ENCODE measurements at regions not wholly inside any gene's neighbourhood (a gene's known extent, or its start where the extent isn't known, plus 50 kb on each side); places are given as distances from the start of the nearest gene placed in this dataset.

DNA sequence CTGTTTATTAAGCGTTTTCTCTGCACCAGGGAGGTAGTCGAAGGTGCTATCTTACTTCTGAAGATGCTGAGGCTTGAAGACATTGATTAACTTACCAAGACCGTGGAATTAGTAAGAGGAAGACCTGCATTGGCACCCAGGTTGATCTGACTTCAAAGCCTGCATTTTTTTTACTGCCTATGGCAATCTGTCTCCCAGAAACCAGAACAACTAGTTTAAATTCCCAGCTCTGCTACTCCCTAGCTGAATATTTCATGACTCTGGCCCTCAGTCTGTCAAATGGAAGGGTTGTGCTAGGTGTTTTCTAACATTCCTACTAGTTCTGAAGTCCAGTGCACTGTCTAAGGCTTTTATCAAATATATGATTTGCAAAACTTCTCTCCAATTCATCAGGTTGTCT, 52.0 kb upstream of the GRAMD1B start:
- no peak for DNase-seq

GRCh38 chr11:123377355-123377754, 52.7 kb upstream of the GRAMD1B start:
- DNase-seq, result no peak

- DNase-seq, result no peak
Measured at GRCh38 chr11:123375832-123376231, 54.2 kb upstream of the GRAMD1B start.

- DNase-seq, result no peak
Measured at GRCh38 chr11:123374622-123374968, 55.5 kb upstream of the GRAMD1B start.

DNA sequence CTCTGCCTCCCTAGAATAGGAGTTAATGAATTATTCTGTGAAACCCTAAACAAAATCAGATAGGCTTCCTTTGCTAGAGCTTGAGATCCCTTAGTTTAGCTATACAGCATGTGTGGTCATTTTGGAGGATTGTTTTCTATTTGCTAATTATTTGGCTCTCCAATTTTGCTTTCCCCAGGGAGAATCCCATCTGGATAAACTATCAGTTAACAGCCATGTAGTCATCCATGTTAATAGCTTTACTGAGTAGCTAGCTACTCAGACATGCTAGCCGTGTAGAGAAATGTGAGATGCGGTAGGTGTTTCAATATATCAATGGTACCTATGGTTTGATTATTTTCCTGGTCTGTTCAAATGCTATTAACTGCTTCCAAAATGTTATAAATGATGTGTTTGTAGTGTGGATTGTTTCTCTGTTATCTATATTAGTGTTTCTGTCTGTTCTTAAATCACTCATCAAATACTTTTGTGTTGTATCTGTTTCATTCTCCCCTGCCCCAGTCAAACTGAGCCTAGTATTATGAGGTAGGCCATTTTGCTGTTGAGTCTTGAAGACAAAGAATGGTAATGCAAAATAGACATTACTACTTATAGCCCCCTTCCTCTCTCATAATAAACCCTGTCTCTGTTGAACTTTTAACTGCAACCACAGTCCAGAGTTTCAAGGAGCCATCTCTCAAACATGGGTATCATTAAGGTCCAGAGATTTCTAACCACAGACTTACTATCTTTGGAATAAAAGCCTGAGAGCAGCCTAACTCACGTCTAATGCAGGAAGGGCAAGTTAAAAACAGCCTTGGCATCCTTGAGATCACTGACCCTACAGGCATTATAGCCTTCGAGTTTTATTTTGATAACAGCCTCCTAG, 56.1 kb upstream of the GRAMD1B start:
- no peak for DNase-seq

DNA sequence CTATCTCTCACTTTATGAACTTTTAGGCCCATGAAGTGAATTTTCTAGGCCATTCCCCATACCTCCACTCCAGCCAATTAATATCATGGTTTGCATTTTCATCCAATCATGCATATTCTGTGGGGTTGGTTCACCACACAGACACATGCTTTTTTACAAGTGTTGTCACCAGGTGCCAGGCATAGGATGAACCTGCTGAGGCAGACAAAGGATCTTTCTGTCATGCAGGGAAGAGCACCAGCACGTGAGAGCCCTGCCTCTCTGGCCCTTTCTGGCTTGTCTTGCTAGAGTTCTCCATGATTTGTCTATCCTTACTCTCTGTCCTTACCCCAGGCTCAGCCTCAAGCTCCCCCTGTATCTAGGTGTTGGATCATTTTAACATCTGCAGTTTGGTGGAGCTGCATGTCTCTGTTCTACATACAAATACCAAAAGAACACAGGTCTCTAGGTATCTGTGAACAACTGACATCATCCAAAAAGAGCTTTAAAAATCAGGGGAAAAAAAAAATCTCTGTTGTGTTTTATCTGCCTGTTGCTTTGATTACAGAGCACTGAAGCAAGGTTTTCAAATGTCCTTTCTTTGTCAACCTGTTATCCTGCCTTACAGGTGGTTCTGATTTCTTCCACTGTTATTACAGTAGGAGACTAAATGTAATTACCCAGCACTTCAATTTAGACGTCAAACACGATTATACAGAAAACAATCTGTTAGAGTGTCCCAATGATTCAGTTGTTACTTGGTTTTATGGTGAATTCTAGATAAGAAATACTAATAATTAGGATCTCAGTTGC, 58.4 kb upstream of the GRAMD1B start:
- DNase-seq, result no peak

GRCh38 chr11:123366924-123367323, 63.1 kb upstream of the GRAMD1B start:
- no peak for DNase-seq

- no peak for DNase-seq
Measured at GRCh38 chr11:123365955-123366354, 64.1 kb upstream of the GRAMD1B start.

GRCh38 chr11:123364080-123364479, 66.0 kb upstream of the GRAMD1B start:
- no peak for DNase-seq

GRCh38 chr11:123363556-123363955, 66.5 kb upstream of the GRAMD1B start:
- DNase-seq, result no peak

- no peak for DNase-seq
Measured at GRCh38 chr11:123362941-123363340, 67.1 kb upstream of the GRAMD1B start.

- no peak for DNase-seq
Measured at GRCh38 chr11:123362186-123362585, 67.9 kb upstream of the GRAMD1B start.

GRCh38 chr11:123361110-123361509, 69.0 kb upstream of the GRAMD1B start:
- no peak for DNase-seq

GRCh38 chr11:123360267-123360936, 69.7 kb upstream of the GRAMD1B start:
- no peak for DNase-seq

GRCh38 chr11:123357990-123358827, 71.9 kb upstream of the GRAMD1B start:
- DNase-seq, result peak; percentile 37

DNA sequence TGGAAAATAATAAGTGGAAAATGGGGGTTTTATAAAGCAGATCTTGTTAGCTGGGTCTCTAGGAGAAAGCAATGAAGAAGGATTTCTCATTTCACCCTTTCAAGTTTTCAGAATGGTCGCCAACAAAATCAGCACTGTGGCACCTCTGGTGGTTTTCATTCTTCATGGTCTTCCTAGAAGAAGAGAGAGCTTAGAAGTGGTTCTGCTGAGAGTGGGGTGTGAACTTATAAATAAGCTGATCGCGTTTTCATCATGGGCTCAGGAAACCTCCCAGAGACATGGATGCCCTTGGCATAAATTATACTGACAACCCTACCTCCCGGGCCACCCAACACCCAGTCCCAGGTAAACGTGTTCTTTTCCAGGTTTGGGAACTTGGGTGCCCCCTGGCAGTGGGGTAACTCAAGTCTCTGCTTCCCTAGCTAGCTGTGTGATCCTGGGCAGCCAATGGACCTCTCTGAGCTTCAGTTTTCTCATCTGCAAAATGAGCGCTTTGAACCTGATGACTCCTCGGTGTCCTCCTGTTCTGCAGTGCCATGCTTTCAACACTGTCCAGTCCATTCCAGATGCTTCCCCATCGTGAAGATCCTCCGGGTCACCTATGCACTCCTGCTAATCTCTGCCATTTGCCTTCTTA, 72.6 kb upstream of the GRAMD1B start:
- no peak for DNase-seq

DNA sequence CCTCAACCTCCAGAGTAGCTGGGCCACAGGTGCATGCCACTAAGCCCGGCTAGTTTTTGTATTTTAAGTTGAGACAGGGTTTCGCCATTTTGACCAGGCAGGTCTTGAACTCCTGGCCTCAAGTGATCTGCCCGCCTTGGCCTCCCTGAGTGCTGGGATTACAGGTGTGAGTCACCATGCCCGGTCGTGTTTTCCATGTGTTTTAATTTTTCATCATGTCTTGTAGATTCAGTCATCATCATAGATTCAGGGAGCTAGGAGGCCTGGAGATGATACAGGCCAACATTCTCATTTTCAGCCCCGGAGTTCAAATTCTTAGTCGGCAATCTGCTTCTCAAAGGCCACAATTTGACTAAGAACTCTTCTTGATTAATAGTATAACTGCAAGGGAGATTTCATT, 73.5 kb upstream of the GRAMD1B start:
- peak; percentile 8 for DNase-seq

- no peak for DNase-seq
Measured at GRCh38 chr11:123354371-123354975, 75.6 kb upstream of the GRAMD1B start.

- no peak for DNase-seq
Measured at GRCh38 chr11:123351375-123351774, 78.7 kb upstream of the GRAMD1B start.

GRCh38 chr11:123349382-123349781, 80.7 kb upstream of the GRAMD1B start:
- DNase-seq, result no peak

GRCh38 chr11:123344790-123345357, 85.2 kb upstream of the GRAMD1B start:
- DNase-seq, result no peak

Data from fibroblast of skin of right biceps (primary cell).